G401.6 (cell line): ENCODE measurements at regions not wholly inside any gene's neighbourhood (a gene's known extent, or its start where the extent isn't known, plus 50 kb on each side); places are given as distances from the start of the nearest gene placed in this dataset.

Experiments used
- FAIRE-seq: peaks from 2 replicates; lab custom pipeline; 2012; peaks lifted over from hg19 to GRCh38; lab: Jason Lieb, UNC

DNA sequence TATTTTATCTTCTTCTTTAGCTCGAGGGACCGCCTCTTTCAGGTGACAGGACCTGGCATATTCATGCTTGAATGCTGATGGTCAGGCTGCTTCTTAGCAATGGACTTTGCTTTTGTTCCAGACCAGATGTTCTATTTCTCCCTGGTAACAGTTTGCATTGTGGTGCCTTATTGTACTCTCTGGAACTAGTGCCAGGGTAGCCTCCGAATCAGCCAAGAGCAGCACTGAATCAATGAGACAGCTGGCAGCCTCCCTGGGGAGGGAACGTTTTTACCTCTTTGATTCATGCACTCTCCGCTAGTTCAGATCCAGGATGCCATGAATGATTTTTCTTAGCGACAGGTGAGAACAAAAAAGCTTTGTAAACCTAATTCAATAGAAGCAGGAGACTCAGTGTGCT lies 54.1 kb upstream of the NXPH1 start:
- no peak for FAIRE-seq

DNA sequence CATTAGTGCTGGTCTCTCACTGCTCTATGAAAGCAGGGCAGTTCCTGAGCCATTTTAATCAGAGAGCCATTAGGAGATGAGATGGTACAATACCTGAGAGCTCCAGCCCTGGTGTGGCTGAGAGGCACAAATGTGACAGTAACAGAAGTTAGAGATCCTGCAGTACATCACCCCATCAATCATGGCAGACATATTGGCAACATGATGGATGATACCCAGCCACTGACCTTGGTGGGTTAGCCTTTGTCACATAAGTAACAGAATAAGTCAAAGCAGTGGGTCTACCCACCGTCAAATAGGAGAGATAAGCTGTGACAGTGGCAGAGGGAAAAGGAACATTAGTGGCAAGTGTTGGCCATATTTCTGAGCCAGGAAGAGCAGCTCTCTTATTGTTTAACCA lies 53.3 kb upstream of the NXPH1 start:
- no peak for FAIRE-seq

DNA sequence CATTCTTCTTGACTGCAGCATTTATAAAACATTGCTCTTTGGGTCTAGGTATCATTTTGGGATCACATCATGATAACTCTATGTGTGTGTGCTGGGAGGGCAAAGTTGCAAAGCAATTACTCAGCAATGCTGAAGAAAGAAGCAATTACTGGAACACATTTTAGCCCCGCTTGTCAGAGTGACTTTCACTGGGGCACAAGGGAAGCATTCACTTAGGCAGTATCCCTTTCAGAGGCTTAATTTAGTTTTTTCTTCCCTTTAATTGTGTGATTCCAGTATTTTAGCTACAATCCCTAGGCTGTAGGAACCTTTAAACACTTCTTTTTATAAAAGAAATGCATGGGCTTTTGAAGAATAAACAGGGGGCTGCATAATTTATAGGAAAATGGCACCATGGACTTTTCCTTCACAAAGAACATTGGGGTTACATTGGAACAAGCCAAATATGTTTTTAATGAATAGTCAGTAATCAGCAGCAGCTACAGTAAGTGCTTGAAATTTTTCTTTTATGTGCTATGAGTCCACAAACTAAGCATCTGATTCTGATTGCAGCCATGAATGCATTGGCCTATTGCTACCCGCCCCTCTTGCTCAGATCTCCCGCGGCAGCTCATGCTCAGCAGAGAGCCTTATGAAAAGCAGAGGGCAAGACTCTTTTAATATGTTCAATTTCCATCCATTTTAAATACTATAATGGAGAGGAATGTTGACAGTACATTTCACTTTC lies 51.2 kb upstream of the NXPH1 start:
- FAIRE-seq = no peak
